Endodermal cell (in vitro differentiated cells): ENCODE measurements at regions not wholly inside any gene's neighbourhood (a gene's known extent, or its start where the extent isn't known, plus 50 kb on each side); places are given as distances from the start of the nearest gene placed in this dataset.

Source experiments
- DNase-seq: peaks from one replicate; pipeline ENCODE4 v3.0.0-alpha.2; 2017
- H3K27ac ChIP-seq: 2 replicates; pipeline ENCODE4 v1.5.1; 2013; ENCODE audit warnings: mild to moderate bottlenecking, low read depth, low read length, moderate library complexity
- H3K27me3 ChIP-seq: 2 replicates; pipeline ENCODE4 v1.6.1; 2013; ENCODE audit warnings: mild to moderate bottlenecking, low read length, moderate library complexity; ENCODE audit not compliant: insufficient read depth, control insufficient read depth, poor library complexity, severe bottlenecking
- H3K36me3 ChIP-seq: 2 replicates; pipeline ENCODE4 v1.7.0; 2013; ENCODE audit warnings: mild to moderate bottlenecking, low read length, moderate library complexity; ENCODE audit not compliant: control insufficient read depth, insufficient read depth
- H3K4me1 ChIP-seq: one replicate; pipeline ENCODE4 v1.7.0; 2013; ENCODE audit warnings: low read length; ENCODE audit not compliant: control insufficient read depth, insufficient read depth
- H3K4me3 ChIP-seq: 2 replicates; pipeline ENCODE4 v1.5.1; 2013; ENCODE audit warnings: mild to moderate bottlenecking, low read length, moderate library complexity
- H3K9ac ChIP-seq: 2 replicates; pipeline ENCODE4 v1.6.1; 2013; ENCODE audit warnings: mild to moderate bottlenecking, low read length, moderate library complexity; ENCODE audit not compliant: poor library complexity, severe bottlenecking; ENCODE audit errors: extremely low read depth
- H3K9me3 ChIP-seq: 2 replicates; pipeline ENCODE4 v1.6.1; 2013; ENCODE audit warnings: mild to moderate bottlenecking, low read length, moderate library complexity; ENCODE audit not compliant: control insufficient read depth
- H3K27ac Mint-ChIP-seq: 2 replicates; pipeline ENCODE4 v1.8.0; 2020; ENCODE audit warnings: mixed read lengths
- H3K27me3 Mint-ChIP-seq: 2 replicates; pipeline ENCODE4 v1.8.0; 2021; ENCODE audit warnings: mild to moderate bottlenecking, mixed read lengths; ENCODE audit not compliant: insufficient read depth
- H3K36me3 Mint-ChIP-seq: 2 replicates; pipeline ENCODE4 v1.8.0; 2020; ENCODE audit warnings: low read depth, mixed read lengths
- H3K4me1 Mint-ChIP-seq: 2 replicates; pipeline ENCODE4 v1.8.0; 2020; ENCODE audit warnings: mixed read lengths
- H3K4me3 Mint-ChIP-seq: 2 replicates; pipeline ENCODE4 v1.8.0; 2020; ENCODE audit warnings: mild to moderate bottlenecking, moderate library complexity, mixed read lengths
- H3K9me3 Mint-ChIP-seq: 2 replicates; pipeline ENCODE4 v1.8.0; 2020; ENCODE audit warnings: mild to moderate bottlenecking, mixed read lengths
- CTCF ChIP-seq: fragments of 200-600 bp; sonication (generic); conservative IDR thresholded peaks from 2 replicates; pipeline ENCODE4 v1.5.0; 2021; ENCODE audit warnings: antibody characterized with exemption, mild to moderate bottlenecking
- WGBS, 2 experiments: methylation state at CpG; one replicate each; pipeline versions ENCODE4 v1.1.5 to v1.1.7; 2013; ENCODE audit warnings: missing lambda C conversion rate in 2 of 2, mixed read lengths in 1 of 2; ENCODE audit not compliant: insufficient coverage in 1 of 2, insufficient read length in 1 of 2; 5-methylcytosine and 5-hydroxymethylcytosine counted together

GRCh38 chr4:148716431-148717052 lies 274.3 kb upstream of the NR3C2 start:
- no peaks in the 10 kb centered on the region for H3K27me3 Mint-ChIP-seq
- DNase-seq = no peak

DNA sequence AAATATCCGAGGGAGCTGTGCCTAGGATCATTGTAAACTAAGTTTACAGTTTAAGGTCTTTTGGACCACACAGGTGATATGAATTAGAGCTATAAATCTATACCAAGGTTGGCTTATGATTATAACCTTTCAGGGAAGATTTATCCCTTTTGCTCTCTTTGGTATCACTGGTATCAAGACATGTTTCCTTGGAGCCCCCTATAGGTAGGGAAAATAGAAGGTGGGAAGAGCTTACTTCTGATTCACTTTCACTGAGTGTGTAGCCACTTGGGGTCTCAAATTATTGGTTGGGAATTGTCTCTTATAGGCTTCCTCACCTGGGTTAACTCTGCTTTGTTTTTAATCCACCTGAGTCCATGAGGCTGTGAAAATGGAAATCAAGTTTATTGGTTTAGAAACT lies 262.1 kb upstream of the NR3C2 start:
- Histone ChIP-seq H3K27ac (no peak overlapping the region), H3K9me3 (peaks cover 7% of the 10 kb centered on the region), H3K27me3 (no peaks in the 10 kb centered on the region), H3K36me3 (no peaks in the 10 kb centered on the region), H3K4me3 (no peak overlapping the region), H3K9ac (no peak overlapping the region), H3K4me1 (peaks cover 7% of the 10 kb centered on the region)
- Mint-ChIP-seq H3K4me3 (no peak overlapping the region), H3K36me3 (no peaks in the 10 kb centered on the region), H3K4me1 (peaks cover 8% of the 10 kb centered on the region), H3K27ac (no peak overlapping the region), H3K27me3 (no peaks in the 10 kb centered on the region), H3K9me3 (peaks cover 3% of the 10 kb centered on the region)
- DNase-seq = no peak
- peak; percentile 67 for TF ChIP-seq CTCF
- WGBS, 2 experiments = 91 to 100% methylated on average over 1 of the region's 1 CpG

More at GRCh38 chr4:148716431-148717052, 274.3 kb upstream of the NR3C2 start:
- no peaks in the 10 kb centered on the region for H3K9me3 Mint-ChIP-seq
- TF ChIP-seq CTCF = no peak
- H3K4me3 Mint-ChIP-seq = no peak overlapping the region
- no peak overlapping the region for H3K9ac ChIP-seq
- no peak overlapping the region for H3K27ac Mint-ChIP-seq
- H3K36me3 ChIP-seq = no peaks in the 10 kb centered on the region
- H3K4me1 Mint-ChIP-seq = no peaks in the 10 kb centered on the region
- H3K9me3 ChIP-seq = peaks cover 5% of the 10 kb centered on the region
- H3K4me3 ChIP-seq = no peak overlapping the region
- no peaks in the 10 kb centered on the region for H3K36me3 Mint-ChIP-seq
- WGBS, 2 experiments = 100% methylated on average over 1 of the region's 1 CpG; no CpG with 5 or more reads in 1 of the 2 experiments
- no peaks in the 10 kb centered on the region for H3K4me1 ChIP-seq
- no peaks in the 10 kb centered on the region for H3K27me3 ChIP-seq
- H3K27ac ChIP-seq = no peak overlapping the region

DNA sequence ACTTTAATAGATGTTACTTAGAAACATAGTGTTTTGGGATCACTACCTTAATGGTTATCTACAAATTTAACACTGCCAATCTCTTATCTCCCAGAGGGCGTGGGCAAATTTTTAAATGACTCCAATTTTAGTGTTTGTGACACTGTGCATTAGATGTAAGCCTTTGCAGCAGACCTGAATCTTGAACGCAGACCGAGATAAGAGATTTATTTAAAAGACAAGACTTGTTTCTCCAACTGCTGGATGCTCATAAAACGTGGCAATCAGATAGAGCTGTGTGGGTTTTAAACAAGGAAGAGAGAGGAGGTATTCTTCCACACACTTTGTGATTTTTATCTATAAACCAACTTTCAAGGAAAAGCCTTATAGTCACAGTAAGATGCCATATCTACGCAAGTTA lies 252.5 kb upstream of the NR3C2 start:
- no peak for TF ChIP-seq CTCF
- Mint-ChIP-seq H3K27ac (no peak overlapping the region), H3K9me3 (no peaks in the 10 kb centered on the region), H3K4me3 (no peak overlapping the region), H3K27me3 (no peaks in the 10 kb centered on the region), H3K4me1 (no peaks in the 10 kb centered on the region), H3K36me3 (no peaks in the 10 kb centered on the region)
- Histone ChIP-seq H3K36me3 (no peaks in the 10 kb centered on the region), H3K4me3 (no peak overlapping the region), H3K4me1 (no peaks in the 10 kb centered on the region), H3K27ac (no peak overlapping the region), H3K9me3 (no peaks in the 10 kb centered on the region), H3K27me3 (no peaks in the 10 kb centered on the region), H3K9ac (no peak overlapping the region)
- no peak for DNase-seq
- WGBS, 2 experiments = 92 to 100% methylated on average over 1 to 5 of the region's 5 CpGs
